ENCODE measurements at regions not wholly inside any gene's neighbourhood (a gene's known extent, or its start where the extent isn't known, plus 50 kb on each side); places are given as distances from the start of the nearest gene placed in this dataset.

- Histone ChIP-seq H3K27ac (no peak overlapping the region), H3K4me2 (no peak overlapping the region), H3K4me3 (no peak overlapping the region), H3K9me3 (no peaks in the 10 kb centered on the region), H3K4me1 (no peaks in the 10 kb centered on the region)
- WGBS (ENCODE audit: missing lambda C conversion rate) = 5% methylated on average over 1 of the region's 1 CpG
- ATAC-seq = no peak
- no peak for DNase-seq (ENCODE audit: low read depth in 1 of 2, low spot score in 1 of 2)
- POLR2A ChIA-PET = no interaction called here
- CTCF ChIA-PET = no interaction called here
- TF ChIP-seq SREBF2 (IDR thresholded peaks at IDR 0.05) = no peak
- no peak for TF ChIP-seq HOXA7 (CRISPR knock-in tag; IDR thresholded peaks at IDR 0.05)
- TF ChIP-seq BHLHE40 (IDR thresholded peaks at IDR 0.05; ENCODE audit: low read depth, low read length) = no peak
- TF ChIP-seq BCL3 (IDR thresholded peaks at IDR 0.05) = no peak
- no peak for TF ChIP-seq FOSB (CRISPR knock-in tag; IDR thresholded peaks at IDR 0.05)
- TF ChIP-seq ZFP36 (IDR thresholded peaks at IDR 0.05; ENCODE audit: borderline replicate concordance, partially characterized antibody) = no peak
- no peak for TF ChIP-seq RARB (CRISPR knock-in tag; IDR thresholded peaks at IDR 0.05)
- no peak for TF ChIP-seq REST (IDR thresholded peaks at IDR 0.05)
- TF ChIP-seq SMC3 (IDR thresholded peaks at IDR 0.05) = no peak
- TF ChIP-seq POLR2AphosphoS2 (conservative IDR thresholded peaks at IDR 0.05; ENCODE audit: low read length) = no peak
- no peak for TF ChIP-seq USF2 (IDR thresholded peaks at IDR 0.05)
- TF ChIP-seq ZSCAN20 (CRISPR knock-in tag; IDR thresholded peaks at IDR 0.05) = no peak
- no peak for TF ChIP-seq ZNF302 (CRISPR knock-in tag; IDR thresholded peaks at IDR 0.05)
- TF ChIP-seq NFE2L2 (conservative IDR thresholded peaks at IDR 0.05; ENCODE audit: low read length) = no peak
- FAIRE-seq = no peak
These were observed 947.1 kb upstream of the MBL2 start for GRCh38 chr10:53719658-53720057.

GRCh38 chr10:53716156-53716555 is 943.6 kb upstream of the MBL2 start:
- 14% methylated on average over 3 of the region's 3 CpGs for WGBS (ENCODE audit: missing lambda C conversion rate)
- CTCF ChIA-PET = no interaction called here

More at GRCh38 chr10:53716156-53716555, 943.6 kb upstream of the MBL2 start:
- FAIRE-seq (no peak), DNase-seq (ENCODE audit: low read depth in 1 of 2, low spot score in 1 of 2) (no peak), ATAC-seq (no peak)
- Histone ChIP-seq H3K9me3 (no peaks in the 10 kb centered on the region), H3K27ac (no peak overlapping the region), H3K4me3 (no peak overlapping the region), H3K4me2 (no peak overlapping the region), H3K4me1 (no peaks in the 10 kb centered on the region)
- POLR2A ChIA-PET = no interaction called here
- no peak for TF ChIP-seq ZSCAN20 (CRISPR knock-in tag; IDR thresholded peaks at IDR 0.05)
- TF ChIP-seq CTCF (IDR thresholded peaks at IDR 0.05) = no peak
- no peak for TF ChIP-seq GATA3 (IDR thresholded peaks at IDR 0.05; ENCODE audit: borderline replicate concordance)
- TF ChIP-seq ATOH8 (CRISPR knock-in tag; IDR thresholded peaks at IDR 0.05; ENCODE audit: low read depth) = no peak
- no peak for TF ChIP-seq RARB (CRISPR knock-in tag; IDR thresholded peaks at IDR 0.05)
- no peak for TF ChIP-seq ZC3H11A (IDR thresholded peaks at IDR 0.05)
- TF ChIP-seq RAD21 (conservative IDR thresholded peaks at IDR 0.05 in 1 of 2, IDR thresholded peaks at IDR 0.05 in 1 of 2) = no peak
- no peak for TF ChIP-seq ZNF302 (CRISPR knock-in tag; IDR thresholded peaks at IDR 0.05)
- no peak for TF ChIP-seq CBX8 (IDR thresholded peaks at IDR 0.05)
- no peak for TF ChIP-seq HES2 (IDR thresholded peaks at IDR 0.05)
- TF ChIP-seq KDM5A (IDR thresholded peaks at IDR 0.05) = no peak
- no peak for TF ChIP-seq RNF2 (IDR thresholded peaks at IDR 0.05; ENCODE audit: borderline replicate concordance, low read depth)
- no peak for TF ChIP-seq EP300 (IDR thresholded peaks at IDR 0.05)
- TF ChIP-seq ELK1 (IDR thresholded peaks at IDR 0.05; ENCODE audit: low read depth, low read length) = no peak

All from A549 (cell line).